GM19324 (cell line): ENCODE measurements at regions not wholly inside any gene's neighbourhood (a gene's known extent, or its start where the extent isn't known, plus 50 kb on each side); places are given as distances from the start of the nearest gene placed in this dataset.

Experiments used
- ATAC-seq: cut with Tn5 transposase; IDR thresholded peaks from one replicate; pipeline ENCODE4 v1.9.1; 2021; ENCODE audit warnings: mild to moderate bottlenecking, moderate library complexity; ENCODE audit not compliant: unreplicated experiment, low FRiP score

GRCh38 chrX:69110116-69110530 is 55.1 kb downstream of the PJA1 start:
- no peak for ATAC-seq

GRCh38 chrX:69109706-69110105 is 55.5 kb downstream of the PJA1 start:
- ATAC-seq, result no peak

GRCh38 chrX:69109036-69109663 is 56.1 kb downstream of the PJA1 start:
- no peak for ATAC-seq

GRCh38 chrX:69107747-69108401 is 57.4 kb downstream of the PJA1 start:
- no peak for ATAC-seq

GRCh38 chrX:69107231-69107739 is 58.0 kb downstream of the PJA1 start:
- ATAC-seq, result no peak

- no peak for ATAC-seq
Measured at GRCh38 chrX:69104756-69105434, 60.4 kb downstream of the PJA1 start.

GRCh38 chrX:69103539-69103938 is 61.7 kb downstream of the PJA1 start:
- no peak for ATAC-seq

- ATAC-seq, result no peak
Measured at GRCh38 chrX:69102612-69103194, 62.5 kb downstream of the PJA1 start.

- ATAC-seq, result no peak
Measured at GRCh38 chrX:69101683-69102251, 63.5 kb downstream of the PJA1 start.

- ATAC-seq, result no peak
Measured at GRCh38 chrX:69100478-69100877, 64.8 kb downstream of the PJA1 start.

GRCh38 chrX:69097451-69098236 is 67.6 kb downstream of the PJA1 start:
- no peak for ATAC-seq

GRCh38 chrX:69096963-69097362 is 68.3 kb downstream of the PJA1 start:
- no peak for ATAC-seq

- no peak for ATAC-seq
Measured at GRCh38 chrX:69094977-69095669, 70.1 kb downstream of the PJA1 start.

- ATAC-seq, result no peak
Measured at GRCh38 chrX:69093960-69094871, 71.0 kb downstream of the PJA1 start.

- ATAC-seq, result no peak
Measured at GRCh38 chrX:69090022-69090421, 75.2 kb downstream of the PJA1 start.

- ATAC-seq, result no peak
Measured at GRCh38 chrX:69089203-69089602, 76.0 kb downstream of the PJA1 start.

GRCh38 chrX:69088171-69088938 is 76.9 kb downstream of the PJA1 start:
- no peak for ATAC-seq

GRCh38 chrX:69085826-69086225 is 79.4 kb downstream of the PJA1 start:
- no peak for ATAC-seq
